Keratinocyte (primary cell): ENCODE measurements at regions not wholly inside any gene's neighbourhood (a gene's known extent, or its start where the extent isn't known, plus 50 kb on each side); places are given as distances from the start of the nearest gene placed in this dataset.

Source experiments
- DNase-seq: peaks from one replicate; pipeline ENCODE4 v3.0.0-alpha.2; 2011; ENCODE audit warnings: low read depth, missing footprints, low spot score
- FAIRE-seq: peaks from 2 replicates; lab custom pipeline; 2011; peaks lifted over from hg19 to GRCh38; lab: Jason Lieb, UNC
- H2AFZ ChIP-seq: 2 replicates; pipeline ENCODE4 v1.6.0; 2012; ENCODE audit warnings: low read length, control low read depth, inconsistent platforms; ENCODE audit not compliant: control insufficient read depth
- H3K27ac ChIP-seq: 2 replicates; pipeline ENCODE4 v1.5.1; 2011; ENCODE audit warnings: low read length; ENCODE audit not compliant: control insufficient read depth, insufficient read depth
- H3K27me3 ChIP-seq: 3 replicates; pipeline ENCODE4 v1.6.0; 2011; ENCODE audit warnings: low read length; ENCODE audit not compliant: control insufficient read depth, insufficient read depth; ENCODE audit errors: extremely low read depth
- H3K36me3 ChIP-seq, 2 experiments: 2 replicates in 1 of 2; 3 replicates in 1 of 2; pipeline ENCODE4 v1.5.1; 2011; ENCODE audit warnings: low read length in 2 of 2, mild to moderate bottlenecking in 1 of 2; ENCODE audit not compliant: control insufficient read depth in 2 of 2, insufficient read depth in 2 of 2; ENCODE audit errors: extremely low read depth in 1 of 2
- H3K4me1 ChIP-seq: 3 replicates; pipeline ENCODE4 v1.5.1; 2011; ENCODE audit warnings: low read length; ENCODE audit not compliant: control insufficient read depth, insufficient read depth; ENCODE audit errors: extremely low read depth
- H3K4me2 ChIP-seq: 3 replicates; pipeline ENCODE4 v1.6.0; 2011; ENCODE audit warnings: low read depth, low read length; ENCODE audit not compliant: control insufficient read depth, insufficient read depth; ENCODE audit errors: extremely low read depth
- H3K4me3 ChIP-seq, 3 experiments: fragments of 200-600 bp in 1 of 3; sonication (generic) in 1 of 3; 2 replicates in 2 of 3; 3 replicates in 1 of 3; pipeline ENCODE4 v1.5.1; 2011 to 2016; ENCODE audit warnings: low read length in 3 of 3, mild to moderate bottlenecking in 3 of 3, control low read depth in 2 of 3, inconsistent platforms in 1 of 3, low read depth in 1 of 3, mixed read lengths in 1 of 3, mixed run types in 1 of 3, moderate library complexity in 1 of 3; ENCODE audit not compliant: control insufficient read depth in 2 of 3, insufficient read depth in 2 of 3; ENCODE audit errors: extremely low read depth in 1 of 3
- H3K79me2 ChIP-seq: 2 replicates; pipeline ENCODE4 v1.6.0; 2012; ENCODE audit warnings: low read length; ENCODE audit not compliant: control insufficient read depth, insufficient read depth
- H3K9ac ChIP-seq: 3 replicates; pipeline ENCODE4 v1.6.0; 2011; ENCODE audit warnings: low read length; ENCODE audit not compliant: control insufficient read depth, insufficient read depth; ENCODE audit errors: extremely low read depth
- H3K9me1 ChIP-seq: 3 replicates; pipeline ENCODE4 v1.6.0; 2011; ENCODE audit warnings: low read length; ENCODE audit not compliant: control insufficient read depth, insufficient read depth; ENCODE audit errors: extremely low read depth
- H3K9me3 ChIP-seq: 2 replicates; pipeline ENCODE4 v1.5.1; 2012; ENCODE audit warnings: low read depth, low read length; ENCODE audit not compliant: control insufficient read depth
- H4K20me1 ChIP-seq: 3 replicates; pipeline ENCODE4 v1.6.0; 2011; ENCODE audit warnings: low read length; ENCODE audit not compliant: control insufficient read depth, insufficient read depth; ENCODE audit errors: extremely low read depth
- EZH2 ChIP-seq: IDR thresholded peaks from one replicate; pipeline ENCODE4 v1.6.1; 2012; ENCODE audit warnings: inconsistent platforms, mild to moderate bottlenecking, low read length, moderate library complexity
- dilution Hi-C: fragments of 300-500 bp; cut with MboI; formaldehyde crosslinking; loops from one replicate; pipeline ENCODE4 v1.7.0; 2020; ENCODE audit warnings: low sequenced_read_pairs; ENCODE audit not compliant: extremely low pct_ligation_motif_present
- TF ChIP-seq, protein P1 (sequence below), 3 experiments: IDR thresholded peaks in 1 of 3; conservative IDR thresholded peaks in 1 of 3; optimal IDR thresholded peaks in 1 of 3; 2 replicates in 2 of 3; 3 replicates in 1 of 3; pipeline versions ENCODE3 to v1.5.1; 2011; ENCODE audit warnings: low read length in 3 of 3, mild to moderate bottlenecking in 3 of 3, moderate library complexity in 2 of 3, control low read depth in 1 of 3, inconsistent platforms in 1 of 3; ENCODE audit not compliant: insufficient read depth in 2 of 3; ENCODE audit errors: extremely low read depth in 1 of 3

DNA sequence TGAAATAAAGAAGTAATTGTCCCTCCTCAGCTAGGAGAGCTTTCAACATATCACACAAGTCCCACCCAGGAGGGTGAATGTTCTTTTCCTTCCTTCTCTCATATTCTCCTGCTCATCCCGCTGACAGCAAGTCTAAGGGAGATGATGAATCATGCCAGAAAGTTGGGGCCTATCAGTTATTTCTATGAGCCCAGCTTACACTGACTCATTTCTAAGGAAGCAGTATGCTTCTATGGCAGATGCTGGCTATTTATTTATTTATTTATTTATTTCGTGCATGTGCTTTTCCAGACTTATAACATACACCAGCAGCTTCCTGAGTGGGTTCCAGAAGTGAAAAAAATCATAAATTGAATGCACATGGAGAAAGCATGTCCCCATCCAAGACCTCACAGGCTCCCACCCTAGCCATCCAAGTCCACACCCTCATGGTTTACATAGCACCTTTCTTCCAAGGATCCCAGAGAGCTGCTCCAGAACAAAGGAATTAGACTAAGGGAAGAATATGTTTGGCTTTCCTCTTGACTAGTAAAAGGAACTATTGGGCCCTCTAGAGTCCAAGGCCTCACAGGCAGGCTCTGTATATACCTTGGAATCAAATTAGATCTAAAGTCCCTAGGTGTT lies 1074.2 kb upstream of the ZEB2 start:
- Histone ChIP-seq H2AFZ (no peak overlapping the region), H3K9me3 (no peaks in the 10 kb centered on the region), H3K79me2 (no peaks in the 10 kb centered on the region), H3K4me1 (no peaks in the 10 kb centered on the region), H3K9ac (no peak overlapping the region), H3K4me2 (no peak overlapping the region), H3K27me3 (no peaks in the 10 kb centered on the region), H3K27ac (no peak overlapping the region), H4K20me1 (no peaks in the 10 kb centered on the region), H3K36me3 (no peaks in the 10 kb centered on the region), H3K4me3 (no peak overlapping the region), H3K9me1 (no peaks in the 10 kb centered on the region)
- DNase-seq: no peak
- dilution Hi-C loops: no loop called here
- FAIRE-seq: peak; percentile 48
- TF ChIP-seq, protein P1, sequence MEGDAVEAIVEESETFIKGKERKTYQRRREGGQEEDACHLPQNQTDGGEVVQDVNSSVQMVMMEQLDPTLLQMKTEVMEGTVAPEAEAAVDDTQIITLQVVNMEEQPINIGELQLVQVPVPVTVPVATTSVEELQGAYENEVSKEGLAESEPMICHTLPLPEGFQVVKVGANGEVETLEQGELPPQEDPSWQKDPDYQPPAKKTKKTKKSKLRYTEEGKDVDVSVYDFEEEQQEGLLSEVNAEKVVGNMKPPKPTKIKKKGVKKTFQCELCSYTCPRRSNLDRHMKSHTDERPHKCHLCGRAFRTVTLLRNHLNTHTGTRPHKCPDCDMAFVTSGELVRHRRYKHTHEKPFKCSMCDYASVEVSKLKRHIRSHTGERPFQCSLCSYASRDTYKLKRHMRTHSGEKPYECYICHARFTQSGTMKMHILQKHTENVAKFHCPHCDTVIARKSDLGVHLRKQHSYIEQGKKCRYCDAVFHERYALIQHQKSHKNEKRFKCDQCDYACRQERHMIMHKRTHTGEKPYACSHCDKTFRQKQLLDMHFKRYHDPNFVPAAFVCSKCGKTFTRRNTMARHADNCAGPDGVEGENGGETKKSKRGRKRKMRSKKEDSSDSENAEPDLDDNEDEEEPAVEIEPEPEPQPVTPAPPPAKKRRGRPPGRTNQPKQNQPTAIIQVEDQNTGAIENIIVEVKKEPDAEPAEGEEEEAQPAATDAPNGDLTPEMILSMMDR (optimal IDR thresholded peaks at IDR 0.05 in 1 of 3, IDR thresholded peaks at IDR 0.05 in 1 of 3, conservative IDR thresholded peaks at IDR 0.05 in 1 of 3; ENCODE audit: extremely low read depth in 1 of 3, insufficient read depth in 2 of 3, low read length in 3 of 3): peak in 1 of 3 experiments; percentile 4
- no peak for TF ChIP-seq EZH2

DNA sequence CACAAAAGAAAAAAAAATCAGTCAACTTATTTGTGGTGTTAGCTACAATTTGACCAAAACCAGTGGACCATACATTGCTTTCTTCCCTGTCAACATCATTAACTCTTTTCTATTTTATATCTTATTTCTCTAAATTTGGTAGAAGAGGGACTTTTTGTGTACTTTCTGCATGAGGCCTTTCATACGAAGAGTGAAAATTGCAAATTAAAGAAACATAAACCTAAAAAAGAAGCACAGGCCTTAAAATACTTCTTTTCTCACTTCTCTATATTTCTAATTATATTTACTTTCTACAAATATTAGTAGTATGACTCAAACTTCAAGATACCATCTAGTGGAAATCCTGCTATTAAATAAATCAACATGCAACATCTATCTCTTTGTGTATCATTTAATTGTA lies 1073.4 kb upstream of the ZEB2 start:
- no peak for FAIRE-seq
- no peak overlapping the region for H2AFZ ChIP-seq
- no peaks in the 10 kb centered on the region for H3K9me3 ChIP-seq
- no peaks in the 10 kb centered on the region for H3K79me2 ChIP-seq
- H3K4me1 ChIP-seq: no peaks in the 10 kb centered on the region
- H3K36me3 ChIP-seq: no peaks in the 10 kb centered on the region
- no peaks in the 10 kb centered on the region for H3K27me3 ChIP-seq
- no peak overlapping the region for H3K4me3 ChIP-seq
- no peak overlapping the region for H3K27ac ChIP-seq
- H4K20me1 ChIP-seq: no peaks in the 10 kb centered on the region
- dilution Hi-C loops: no loop called here
- no peaks in the 10 kb centered on the region for H3K9me1 ChIP-seq
- no peak overlapping the region for H3K4me2 ChIP-seq
- H3K9ac ChIP-seq: no peak overlapping the region
- no peak for DNase-seq
- TF ChIP-seq, protein P1 (optimal IDR thresholded peaks at IDR 0.05 in 1 of 3, IDR thresholded peaks at IDR 0.05 in 1 of 3, conservative IDR thresholded peaks at IDR 0.05 in 1 of 3; ENCODE audit: extremely low read depth in 1 of 3, insufficient read depth in 2 of 3, low read length in 3 of 3): no peak
- TF ChIP-seq EZH2: no peak
